K562 (cell line): ENCODE measurements at regions not wholly inside any gene's neighbourhood (a gene's known extent, or its start where the extent isn't known, plus 50 kb on each side); places are given as distances from the start of the nearest gene placed in this dataset.

Experiments used
- BHLHE40 ChIP-seq: IDR thresholded peaks from 2 replicates; pipeline ENCODE4 v1.6.1; 2011; ENCODE audit warnings: low read length, improper control_type of control experiment
- CREB1 ChIP-seq, 2 experiments: sonication (generic) in 1 of 2; formaldehyde crosslinking in 1 of 2; IDR thresholded peaks; 2 replicates each; pipeline versions ENCODE4 v1.6.1 to v1.8.0; 2012 to 2022; ENCODE audit warnings: inconsistent platforms in 1 of 2, mild to moderate bottlenecking in 1 of 2, missing genetic modification reagents in 1 of 2, moderate library complexity in 1 of 2
- JUND ChIP-seq, 2 experiments: IDR thresholded peaks; 2 replicates in 1 of 2; 3 replicates in 1 of 2; pipeline ENCODE4 v1.6.1; 2011; ENCODE audit warnings: borderline replicate concordance in 2 of 2, low read depth in 2 of 2, low read length in 2 of 2, improper control_type of control experiment in 1 of 2, missing biosample characterization in 1 of 2, missing genetic modification characterization in 1 of 2, missing genetic modification reagents in 1 of 2
- POLR2A ChIP-seq: fragments of 450-650 bp; conservative IDR thresholded peaks from 2 replicates; pipeline ENCODE4 v1.6.1; 2016
- SLC30A9 ChIP-seq: fragments of 250-450 bp; sonication (Bioruptor Pico); IDR thresholded peaks from 2 replicates; pipeline ENCODE4 v1.8.0; 2022; ENCODE audit warnings: mild to moderate bottlenecking, moderate library complexity
- SP2 ChIP-seq: IDR thresholded peaks from 2 replicates; pipeline ENCODE4 v1.6.1; 2011; ENCODE audit warnings: mild to moderate bottlenecking, low read depth, low read length, moderate library complexity; ENCODE audit not compliant: poor library complexity, severe bottlenecking; ENCODE audit errors: extremely low read depth
- USF2 ChIP-seq: sonication (generic); formaldehyde crosslinking; IDR thresholded peaks from 2 replicates; pipeline ENCODE4 v1.5.0; 2020; ENCODE audit warnings: missing genetic modification reagents
- ZNF592 ChIP-seq: fragments of 450-650 bp; IDR thresholded peaks from 2 replicates; pipeline ENCODE4 v1.6.1; 2017; ENCODE audit warnings: antibody characterized with exemption, mild to moderate bottlenecking

GRCh38 chr11:36997656-36998055, 399.6 kb upstream of the RAG2 start:
- TF ChIP-seq SP2, result no peak
- TF ChIP-seq BHLHE40, result no peak
- no peak for TF ChIP-seq CREB1 (IDR thresholded peaks at IDR 0.05)
- no peak for TF ChIP-seq CREB1 (CRISPR knock-in tag; IDR thresholded peaks at IDR 0.05)
- no peak for TF ChIP-seq USF2
- TF ChIP-seq POLR2A, result no peak
- no peak for TF ChIP-seq ZNF592
- no peak for TF ChIP-seq SLC30A9 (CRISPR knock-in tag)
- TF ChIP-seq JUND (IDR thresholded peaks at IDR 0.05; ENCODE audit: borderline replicate concordance, low read depth, low read length), result no peak
- no peak for TF ChIP-seq JUND (tag; IDR thresholded peaks at IDR 0.05; ENCODE audit: borderline replicate concordance, low read depth, low read length)
